SJCRH30 (cell line): ENCODE measurements at regions not wholly inside any gene's neighbourhood (a gene's known extent, or its start where the extent isn't known, plus 50 kb on each side); places are given as distances from the start of the nearest gene placed in this dataset.
A peak's percentile ranks its signal among the peaks of the same experiment; 100 is the strongest.

Experiments used
- DNase-seq, 2 experiments: peaks; one replicate each; pipeline ENCODE4 v3.0.0-alpha.2; 2015 to 2020
- H3K27ac ChIP-seq: fragments of 250-450 bp; sonication (Bioruptor Pico); 2 replicates; pipeline ENCODE4 v1.5.1; 2020; ENCODE audit warnings: mild to moderate bottlenecking, moderate library complexity
- H3K27me3 ChIP-seq: fragments of 250-450 bp; sonication (Bioruptor Pico); 2 replicates; pipeline ENCODE4 v1.5.1; 2020; ENCODE audit warnings: mild to moderate bottlenecking, moderate library complexity
- H3K36me3 ChIP-seq: fragments of 250-450 bp; sonication (Bioruptor Pico); 2 replicates; pipeline ENCODE4 v1.5.1; 2020; ENCODE audit warnings: mild to moderate bottlenecking, moderate library complexity
- H3K4me1 ChIP-seq: fragments of 250-450 bp; sonication (Bioruptor Pico); 2 replicates; pipeline ENCODE4 v1.5.1; 2020; ENCODE audit warnings: mild to moderate bottlenecking, moderate library complexity
- H3K4me3 ChIP-seq: fragments of 250-450 bp; sonication (Bioruptor Pico); 2 replicates; pipeline ENCODE4 v1.5.1; 2020; ENCODE audit warnings: mild to moderate bottlenecking, moderate library complexity
- H3K9me3 ChIP-seq: fragments of 250-450 bp; sonication (Bioruptor Pico); replicated peaks from 2 replicates; pipeline ENCODE4 v1.5.1; 2020; ENCODE audit warnings: mild to moderate bottlenecking, moderate library complexity

GRCh38 chr18:42268186-42268725 is 313.2 kb downstream of the PIK3C3 start:
- H3K27ac ChIP-seq = no peak overlapping the region
- H3K9me3 ChIP-seq = no peaks in the 10 kb centered on the region
- H3K4me3 ChIP-seq = no peak overlapping the region
- no peak for DNase-seq
- no peaks in the 10 kb centered on the region for H3K4me1 ChIP-seq
- no peaks in the 10 kb centered on the region for H3K36me3 ChIP-seq
- no peaks in the 10 kb centered on the region for H3K27me3 ChIP-seq

DNA sequence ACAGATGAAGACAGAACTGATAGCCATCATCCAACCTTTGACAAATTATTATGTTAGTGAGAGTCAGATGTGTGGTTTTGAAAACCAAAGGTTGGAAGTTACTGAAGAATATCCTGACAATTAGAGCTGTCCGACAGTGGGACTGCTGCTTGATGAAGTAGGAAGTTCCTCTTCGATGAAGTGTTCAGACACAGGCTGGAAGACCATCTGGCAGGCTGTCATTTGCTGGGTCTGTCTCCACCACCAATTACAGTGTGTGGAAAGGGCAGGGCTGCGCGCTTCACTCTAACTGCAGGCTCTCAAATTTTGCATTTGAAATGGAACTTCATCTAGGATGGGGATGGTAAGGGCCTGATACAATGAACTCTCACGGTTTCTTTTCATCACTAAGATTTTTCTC is 313.8 kb downstream of the PIK3C3 start:
- H3K4me1 ChIP-seq = no peaks in the 10 kb centered on the region
- no peaks in the 10 kb centered on the region for H3K9me3 ChIP-seq
- no peaks in the 10 kb centered on the region for H3K36me3 ChIP-seq
- H3K27me3 ChIP-seq = no peaks in the 10 kb centered on the region
- DNase-seq = no peak
- H3K4me3 ChIP-seq = no peak overlapping the region
- no peak overlapping the region for H3K27ac ChIP-seq

DNA sequence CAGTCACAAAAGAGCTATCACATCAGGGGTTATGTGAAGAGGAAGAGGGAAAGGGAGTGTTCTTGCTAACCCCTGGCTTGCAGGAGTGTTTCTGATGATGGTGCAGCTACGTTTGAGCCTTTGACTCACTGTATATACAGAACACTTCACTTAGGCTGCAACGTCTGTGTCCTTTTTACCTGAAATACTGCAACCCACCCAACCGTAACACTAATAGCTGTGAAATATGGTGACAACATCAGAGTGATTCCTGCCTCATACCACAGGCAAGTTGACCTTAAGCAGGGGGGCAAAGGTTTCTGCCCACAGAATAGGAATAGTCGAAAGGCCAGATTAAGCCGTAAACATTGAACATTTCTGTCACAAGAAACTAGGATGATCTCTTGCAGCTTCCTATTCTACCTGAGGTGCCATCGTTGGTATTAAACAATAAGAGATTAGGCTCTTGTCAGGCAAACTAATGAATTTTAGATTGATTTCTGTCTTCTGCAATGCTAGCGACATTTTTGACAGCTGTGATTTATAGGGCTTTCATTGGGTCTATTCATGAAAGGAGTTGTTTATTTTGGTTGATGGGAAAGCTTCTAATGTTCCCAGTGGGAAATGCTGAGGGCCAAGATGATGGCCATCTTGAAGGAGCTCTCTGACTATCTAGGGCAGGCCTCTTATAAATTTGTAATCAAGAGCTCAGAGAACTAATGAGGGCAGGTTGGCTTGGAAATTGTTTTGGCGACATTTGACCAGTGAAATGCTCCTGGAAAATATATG is 316.8 kb downstream of the PIK3C3 start:
- Histone ChIP-seq H3K27me3 (no peaks in the 10 kb centered on the region), H3K4me3 (no peak overlapping the region), H3K27ac (no peak overlapping the region), H3K36me3 (no peaks in the 10 kb centered on the region), H3K4me1 (no peaks in the 10 kb centered on the region), H3K9me3 (no peaks in the 10 kb centered on the region)
- no peak for DNase-seq

DNA sequence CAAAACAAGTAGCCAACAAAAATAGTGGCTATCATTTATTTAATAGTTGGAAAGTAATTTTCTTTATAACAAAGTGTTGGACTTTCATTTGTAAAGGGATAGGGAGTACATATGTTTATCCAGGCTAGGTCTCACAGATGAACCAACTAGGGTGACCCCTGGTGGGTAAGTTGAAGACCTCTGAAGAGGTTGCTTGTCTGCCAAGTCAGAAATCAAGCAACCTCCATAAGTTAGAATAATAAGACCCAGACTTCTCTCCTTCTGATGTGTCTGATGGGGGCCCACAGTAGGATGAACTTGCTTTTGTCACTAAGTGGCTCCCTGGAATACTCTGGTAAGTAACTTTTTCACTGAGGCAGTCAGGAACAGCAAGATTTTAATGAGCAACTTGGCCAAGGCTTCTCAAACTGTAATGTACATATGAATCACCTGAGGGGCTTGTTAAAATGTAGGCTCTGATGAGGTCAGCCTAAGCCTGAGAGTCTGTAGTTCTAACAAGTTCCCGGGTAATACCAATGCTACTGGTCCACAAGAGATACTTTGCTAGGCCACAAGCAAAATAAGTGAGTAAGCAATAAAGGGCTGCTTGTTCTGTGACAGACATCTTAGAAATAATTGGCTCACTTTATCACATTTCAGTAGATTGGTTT is 319.6 kb downstream of the PIK3C3 start:
- Histone ChIP-seq H3K27ac (no peak overlapping the region), H3K4me3 (no peak overlapping the region), H3K4me1 (no peaks in the 10 kb centered on the region), H3K9me3 (no peaks in the 10 kb centered on the region), H3K36me3 (no peaks in the 10 kb centered on the region), H3K27me3 (no peaks in the 10 kb centered on the region)
- DNase-seq = peak; percentile 22 to 51

- no peak overlapping the region for H3K27ac ChIP-seq
- no peaks in the 10 kb centered on the region for H3K4me1 ChIP-seq
- no peaks in the 10 kb centered on the region for H3K27me3 ChIP-seq
- no peak for DNase-seq
- no peaks in the 10 kb centered on the region for H3K9me3 ChIP-seq
- no peak overlapping the region for H3K4me3 ChIP-seq
- no peaks in the 10 kb centered on the region for H3K36me3 ChIP-seq
Observed at GRCh38 chr18:42275138-42275535, 320.1 kb downstream of the PIK3C3 start.

DNA sequence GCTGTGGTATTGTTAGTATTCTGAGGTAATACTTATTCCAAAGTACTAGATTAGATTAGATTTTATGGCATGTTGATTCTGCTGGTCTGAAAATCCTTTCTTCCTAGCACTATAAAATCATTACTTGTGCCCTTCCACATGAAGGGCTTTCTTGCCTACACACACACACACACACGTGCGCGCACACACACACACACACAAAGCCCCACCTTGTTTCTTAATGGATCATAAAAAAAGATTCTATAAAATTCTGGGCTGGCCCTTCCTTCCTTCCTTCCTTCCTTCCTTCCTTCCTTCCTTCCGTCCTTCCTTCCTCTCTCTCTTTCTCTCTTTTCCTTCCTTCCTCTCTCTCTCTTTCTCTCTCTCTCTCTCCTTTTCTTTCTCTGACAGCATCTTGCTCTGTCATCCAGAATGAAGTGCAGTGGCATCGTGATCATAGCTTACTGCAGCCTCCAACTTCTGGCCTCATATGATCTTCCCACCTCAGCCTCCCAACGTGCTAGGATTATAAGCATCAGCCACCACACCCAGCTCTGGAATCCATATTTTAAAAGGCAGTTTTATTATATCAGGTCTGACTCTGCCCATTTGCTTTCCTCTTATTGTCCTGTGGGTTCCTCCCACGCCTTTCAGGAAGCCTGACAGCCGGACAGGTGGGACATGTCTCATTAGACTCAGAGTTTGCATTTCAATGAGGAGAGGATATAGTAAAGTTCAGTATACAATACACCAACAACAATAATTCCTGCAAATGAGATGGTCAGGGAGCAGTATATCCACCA is 321.1 kb downstream of the PIK3C3 start:
- DNase-seq = no peak
- Histone ChIP-seq H3K36me3 (no peaks in the 10 kb centered on the region), H3K4me3 (no peak overlapping the region), H3K27me3 (no peaks in the 10 kb centered on the region), H3K4me1 (no peaks in the 10 kb centered on the region), H3K27ac (no peak overlapping the region), H3K9me3 (no peaks in the 10 kb centered on the region)

GRCh38 chr18:42281124-42281523 is 326.1 kb downstream of the PIK3C3 start:
- Histone ChIP-seq H3K27me3 (no peaks in the 10 kb centered on the region), H3K27ac (no peak overlapping the region), H3K9me3 (no peaks in the 10 kb centered on the region), H3K4me1 (no peaks in the 10 kb centered on the region), H3K4me3 (no peak overlapping the region), H3K36me3 (no peaks in the 10 kb centered on the region)
- no peak for DNase-seq

GRCh38 chr18:42281851-42282250 is 326.8 kb downstream of the PIK3C3 start:
- Histone ChIP-seq H3K4me3 (no peak overlapping the region), H3K36me3 (no peaks in the 10 kb centered on the region), H3K4me1 (no peaks in the 10 kb centered on the region), H3K9me3 (no peaks in the 10 kb centered on the region), H3K27ac (no peak overlapping the region), H3K27me3 (no peaks in the 10 kb centered on the region)
- DNase-seq = no peak

DNA sequence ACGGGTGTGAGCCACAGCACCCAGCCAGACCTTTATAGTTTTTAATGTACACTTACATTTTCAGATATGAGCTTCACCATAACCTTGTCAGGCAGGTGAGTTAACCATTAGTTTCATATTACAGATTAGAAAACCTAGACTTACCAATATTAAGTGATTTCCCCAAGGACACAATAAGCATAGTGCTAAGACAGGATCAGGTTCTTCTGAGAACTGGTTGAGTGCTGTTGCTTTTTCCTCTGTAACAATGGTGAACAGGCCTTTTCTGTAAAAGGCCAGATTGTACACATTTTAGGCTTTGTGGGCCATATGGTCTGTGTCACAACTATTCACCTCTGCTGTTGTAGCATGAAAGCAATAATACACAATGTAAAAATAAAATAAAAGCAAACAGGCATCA is 332.0 kb downstream of the PIK3C3 start:
- Histone ChIP-seq H3K36me3 (no peaks in the 10 kb centered on the region), H3K4me3 (no peak overlapping the region), H3K9me3 (no peaks in the 10 kb centered on the region), H3K27me3 (no peaks in the 10 kb centered on the region), H3K4me1 (no peaks in the 10 kb centered on the region), H3K27ac (no peak overlapping the region)
- DNase-seq = no peak

GRCh38 chr18:42288129-42288528 is 333.1 kb downstream of the PIK3C3 start:
- no peak overlapping the region for H3K4me3 ChIP-seq
- H3K36me3 ChIP-seq = no peaks in the 10 kb centered on the region
- H3K27ac ChIP-seq = no peak overlapping the region
- no peaks in the 10 kb centered on the region for H3K9me3 ChIP-seq
- no peaks in the 10 kb centered on the region for H3K4me1 ChIP-seq
- no peaks in the 10 kb centered on the region for H3K27me3 ChIP-seq
- no peak for DNase-seq

GRCh38 chr18:42289526-42289925 is 334.5 kb downstream of the PIK3C3 start:
- no peak overlapping the region for H3K27ac ChIP-seq
- H3K4me1 ChIP-seq = no peaks in the 10 kb centered on the region
- no peaks in the 10 kb centered on the region for H3K36me3 ChIP-seq
- no peaks in the 10 kb centered on the region for H3K9me3 ChIP-seq
- no peaks in the 10 kb centered on the region for H3K27me3 ChIP-seq
- no peak overlapping the region for H3K4me3 ChIP-seq
- no peak for DNase-seq

DNA sequence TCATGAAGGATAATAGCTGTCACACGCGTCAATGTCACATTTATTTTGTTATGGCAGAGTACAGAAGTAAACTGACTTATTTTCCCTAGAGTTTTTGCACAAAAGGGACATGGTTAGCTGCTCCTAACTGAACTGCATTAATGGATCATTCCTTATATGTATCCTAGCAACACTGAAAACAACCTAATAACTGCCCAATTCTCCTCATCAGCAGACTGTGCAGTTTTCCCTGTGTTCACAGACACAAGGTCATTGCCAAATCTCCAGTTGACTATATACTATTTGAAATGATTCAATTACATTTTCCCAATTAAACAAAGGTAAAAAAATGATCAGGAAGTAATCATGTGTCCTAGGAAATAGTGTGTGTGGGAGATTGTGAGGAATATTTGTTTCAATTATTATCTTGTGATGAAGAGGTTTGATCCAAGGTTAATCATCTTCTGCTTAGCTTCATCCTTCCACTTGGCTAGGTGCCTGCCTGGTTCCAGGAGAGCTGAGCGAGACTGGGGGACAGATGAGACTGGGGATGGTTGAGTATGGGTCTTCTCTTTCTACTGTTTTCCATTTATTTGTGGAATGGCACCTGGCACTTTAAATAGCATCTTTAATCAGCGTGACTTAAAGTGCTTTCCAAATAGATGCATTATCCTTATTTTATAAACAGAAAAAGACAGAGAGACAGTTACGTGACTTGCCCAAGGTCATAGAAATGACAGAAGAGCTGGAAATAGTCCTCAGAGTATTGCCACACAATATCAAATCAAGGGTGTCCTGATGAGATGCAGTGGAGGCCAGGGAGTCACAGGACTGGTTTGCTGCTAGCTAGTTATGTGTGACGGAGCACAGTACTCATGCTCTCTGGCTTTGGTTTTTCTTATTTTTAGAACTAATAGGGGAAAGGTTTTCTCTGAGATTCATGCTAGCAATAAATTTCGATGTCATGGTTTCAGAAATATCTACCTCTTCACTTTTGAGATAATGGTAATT is 335.6 kb downstream of the PIK3C3 start:
- Histone ChIP-seq H3K27me3 (no peaks in the 10 kb centered on the region), H3K4me1 (no peaks in the 10 kb centered on the region), H3K36me3 (no peaks in the 10 kb centered on the region), H3K9me3 (no peaks in the 10 kb centered on the region), H3K27ac (no peak overlapping the region), H3K4me3 (no peak overlapping the region)
- no peak for DNase-seq

GRCh38 chr18:42292654-42293053 is 337.6 kb downstream of the PIK3C3 start:
- no peaks in the 10 kb centered on the region for H3K9me3 ChIP-seq
- no peak overlapping the region for H3K4me3 ChIP-seq
- H3K27me3 ChIP-seq = no peaks in the 10 kb centered on the region
- H3K27ac ChIP-seq = no peak overlapping the region
- DNase-seq = no peak
- no peaks in the 10 kb centered on the region for H3K4me1 ChIP-seq
- no peaks in the 10 kb centered on the region for H3K36me3 ChIP-seq

DNA sequence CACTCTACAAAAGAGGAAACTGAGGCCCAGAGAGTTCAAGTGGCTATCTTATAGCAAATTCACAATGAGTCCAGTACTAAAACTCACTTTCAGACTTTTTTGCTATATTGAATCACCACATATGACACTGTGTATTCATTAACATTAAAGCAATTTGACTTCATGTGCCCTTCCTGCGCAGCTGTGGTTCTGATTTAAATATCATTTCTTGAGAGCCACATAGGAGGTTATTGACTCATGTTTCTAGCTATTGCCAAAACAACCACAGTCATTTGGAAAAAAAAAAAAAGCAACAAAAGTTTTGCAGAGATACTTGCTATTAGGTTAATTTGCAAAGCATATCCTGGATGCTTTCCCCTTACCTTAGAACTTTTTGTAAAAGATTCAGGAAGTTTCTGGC is 341.2 kb downstream of the PIK3C3 start:
- H3K4me3 ChIP-seq = no peak overlapping the region
- H3K9me3 ChIP-seq = no peaks in the 10 kb centered on the region
- H3K36me3 ChIP-seq = no peaks in the 10 kb centered on the region
- H3K27ac ChIP-seq = no peak overlapping the region
- DNase-seq = no peak
- no peaks in the 10 kb centered on the region for H3K4me1 ChIP-seq
- H3K27me3 ChIP-seq = no peaks in the 10 kb centered on the region
